GM19324 (cell line): ENCODE measurements at regions not wholly inside any gene's neighbourhood (a gene's known extent, or its start where the extent isn't known, plus 50 kb on each side); places are given as distances from the start of the nearest gene placed in this dataset.
"Not testable (repeated sequence)": the region's sequence is repeated elsewhere in the genome, so short reads cannot be mapped to it uniquely, and the experiment has no call there.

ENCODE experiments used
- ATAC-seq: cut with Tn5 transposase; IDR thresholded peaks from one replicate; pipeline ENCODE4 v1.9.1; 2021; ENCODE audit warnings: mild to moderate bottlenecking, moderate library complexity; ENCODE audit not compliant: unreplicated experiment, low FRiP score

DNA sequence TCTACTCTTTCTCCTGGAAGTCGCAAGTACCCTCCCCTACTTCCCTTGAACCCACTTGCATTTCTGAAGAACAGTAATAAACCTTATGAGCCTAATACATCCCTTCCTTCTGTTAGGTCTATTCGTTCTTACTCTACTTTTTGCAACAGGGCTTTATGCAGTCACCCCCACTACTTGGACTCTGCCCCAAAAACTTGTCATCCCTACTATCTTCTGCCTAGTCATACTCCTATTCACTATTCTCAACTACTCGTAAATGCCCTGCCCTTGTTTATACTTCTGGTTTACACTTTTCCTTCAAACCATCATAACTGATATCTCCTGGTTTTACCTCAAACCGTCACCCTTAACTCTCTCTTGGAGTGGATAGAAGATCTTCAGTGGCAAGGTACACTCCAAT lies 55.2 kb upstream of the SLIT2 start:
- ATAC-seq = no peak

DNA sequence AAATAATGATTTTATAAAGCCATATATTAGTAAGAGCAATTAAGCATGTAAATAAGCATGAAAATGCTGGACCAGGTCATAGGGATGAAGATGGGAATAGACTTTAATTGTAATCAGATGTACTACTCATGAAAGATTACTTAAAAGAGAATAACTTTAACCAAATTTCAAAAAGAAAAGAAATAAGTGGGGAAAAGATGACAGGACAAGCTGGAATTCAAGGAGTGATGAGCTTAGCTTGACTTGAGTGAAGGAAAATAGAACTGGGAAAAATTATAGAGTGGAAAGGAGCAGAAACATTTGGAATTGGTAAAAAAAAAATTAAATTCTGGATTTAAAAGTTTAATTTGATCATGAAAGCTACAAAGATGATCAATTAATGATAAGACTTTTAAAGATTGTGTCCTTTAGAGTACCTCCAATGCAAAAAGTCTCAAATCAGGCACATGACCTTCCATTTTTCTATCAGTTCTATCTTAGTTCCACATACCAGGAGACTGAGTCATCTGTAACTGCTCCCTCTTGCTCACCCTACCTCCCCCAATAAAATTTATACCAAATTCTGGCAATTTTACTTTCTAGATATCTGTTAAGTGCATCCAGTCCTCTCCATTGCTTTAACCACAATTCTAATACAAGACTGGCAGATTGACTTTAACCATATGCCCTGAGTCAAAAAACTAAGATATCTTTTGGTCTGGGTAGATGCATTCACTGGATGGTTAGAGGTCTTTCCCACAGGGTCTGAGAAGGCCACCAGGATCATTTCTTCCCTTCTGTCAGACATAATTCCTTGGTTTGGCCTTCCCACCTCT lies 56.4 kb upstream of the SLIT2 start:
- no peak for ATAC-seq

DNA sequence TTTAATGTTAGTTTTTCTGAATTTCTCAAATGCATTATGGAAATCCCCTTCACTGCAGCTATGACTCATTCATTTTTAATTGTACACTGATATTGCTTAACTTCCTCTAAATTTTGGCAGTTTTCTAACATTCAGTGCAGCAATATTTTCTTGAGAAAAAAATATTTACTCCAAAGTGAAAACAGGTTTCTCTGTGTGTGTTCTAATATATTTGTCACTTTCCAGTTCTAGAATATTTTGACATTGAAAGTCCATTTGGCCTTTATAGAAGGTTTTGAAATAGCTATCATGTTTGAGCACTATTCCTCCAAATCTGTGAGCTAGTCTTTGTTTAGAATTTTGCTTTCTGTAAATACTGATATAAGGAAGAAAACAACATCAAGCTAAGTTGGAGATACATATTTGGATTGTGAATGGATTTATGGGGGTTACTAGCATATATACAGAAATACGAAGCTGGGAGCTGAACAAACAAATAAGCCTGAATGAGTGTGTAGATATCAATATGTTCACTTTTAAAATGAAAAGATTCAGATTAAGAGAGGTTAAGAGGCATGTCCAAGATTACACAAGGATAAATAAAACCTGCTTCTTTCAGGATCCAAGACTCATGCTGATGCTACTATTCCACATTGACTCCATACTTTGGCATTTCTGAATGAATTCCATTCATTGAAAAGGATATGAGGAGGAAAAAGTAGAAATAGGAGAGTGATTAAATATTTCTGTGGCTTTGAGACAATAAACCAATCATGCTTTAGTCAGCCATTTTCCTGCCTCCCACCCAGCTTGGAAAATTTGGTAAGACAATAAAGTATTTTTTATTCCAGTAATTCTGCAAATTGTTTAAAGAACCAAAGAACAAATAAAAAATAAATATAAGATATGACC lies 57.3 kb upstream of the SLIT2 start:
- no peak for ATAC-seq

DNA sequence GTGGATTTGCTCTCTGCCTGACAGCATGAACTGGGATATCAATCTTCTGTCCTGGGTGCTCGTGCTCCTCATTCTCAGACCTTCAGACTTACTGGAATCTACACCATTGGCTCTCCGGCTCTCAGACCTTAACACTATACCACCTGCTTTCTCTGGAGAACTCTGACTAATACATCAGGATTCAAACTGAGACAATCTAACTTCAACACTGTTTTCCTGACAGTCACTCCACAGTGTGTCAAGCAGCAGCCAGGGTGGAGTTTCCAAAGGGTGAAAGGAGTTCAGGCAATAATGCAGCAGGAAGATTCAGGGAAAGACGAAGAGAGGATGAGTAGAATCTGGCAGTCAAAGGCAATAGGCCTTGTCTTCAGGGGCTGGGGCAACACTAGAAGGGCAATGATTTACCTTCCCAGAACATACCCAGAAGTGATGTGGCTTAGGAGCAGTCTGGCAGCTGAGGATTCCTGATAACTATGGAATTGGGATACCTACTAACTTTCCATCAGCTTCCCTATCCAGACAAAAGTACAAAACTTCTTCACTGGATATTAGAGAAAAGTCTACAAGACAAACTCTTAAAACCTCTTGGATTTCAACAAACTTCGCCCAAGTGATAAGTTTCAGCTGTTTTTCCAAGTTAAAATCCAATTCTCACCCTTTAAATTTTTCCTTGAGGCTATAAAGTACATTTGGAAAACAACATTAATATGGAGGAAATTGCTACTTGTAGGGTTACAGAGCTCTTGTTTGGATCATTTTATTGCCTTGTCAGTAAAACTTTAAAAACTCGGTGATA lies 58.4 kb upstream of the SLIT2 start:
- no peak for ATAC-seq

DNA sequence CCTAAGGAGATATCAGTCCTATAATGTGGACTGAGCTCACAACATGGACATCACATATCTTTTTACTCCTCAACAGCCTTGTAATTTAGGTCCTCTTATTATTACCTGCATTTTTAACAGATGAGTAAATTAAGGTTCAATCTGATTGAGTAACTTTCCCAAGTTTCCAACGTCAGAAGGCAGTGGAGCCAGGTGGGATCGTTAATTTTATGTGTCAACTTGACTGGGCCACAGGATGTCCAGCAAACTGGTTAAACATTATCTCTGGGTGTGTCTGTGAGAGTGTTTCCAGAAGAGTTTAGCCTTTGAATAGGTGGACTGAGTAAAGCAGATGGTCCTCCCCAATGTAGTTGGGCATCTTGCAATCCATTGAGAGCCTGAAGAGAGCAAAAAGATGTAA lies 59.0 kb upstream of the SLIT2 start:
- no peak for ATAC-seq

DNA sequence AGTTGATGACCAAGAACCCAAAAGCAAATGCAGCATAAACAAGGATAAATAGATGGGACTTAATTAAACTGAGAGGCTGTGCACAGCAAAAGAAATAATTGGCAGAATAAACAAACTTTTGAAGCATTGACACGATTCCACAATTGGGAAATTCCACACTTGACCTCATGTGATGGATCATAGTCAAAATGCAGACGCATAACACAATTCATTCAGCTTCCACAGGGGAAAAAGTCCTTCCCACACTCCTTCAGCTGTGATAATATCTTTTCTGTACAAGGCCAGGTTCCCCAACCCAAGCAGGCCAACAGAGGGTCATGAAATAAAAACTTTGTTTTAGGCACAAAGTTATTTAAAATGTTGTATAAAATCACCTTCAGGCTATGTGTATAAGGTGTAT lies 66.6 kb upstream of the SLIT2 start:
- no peak for ATAC-seq

DNA sequence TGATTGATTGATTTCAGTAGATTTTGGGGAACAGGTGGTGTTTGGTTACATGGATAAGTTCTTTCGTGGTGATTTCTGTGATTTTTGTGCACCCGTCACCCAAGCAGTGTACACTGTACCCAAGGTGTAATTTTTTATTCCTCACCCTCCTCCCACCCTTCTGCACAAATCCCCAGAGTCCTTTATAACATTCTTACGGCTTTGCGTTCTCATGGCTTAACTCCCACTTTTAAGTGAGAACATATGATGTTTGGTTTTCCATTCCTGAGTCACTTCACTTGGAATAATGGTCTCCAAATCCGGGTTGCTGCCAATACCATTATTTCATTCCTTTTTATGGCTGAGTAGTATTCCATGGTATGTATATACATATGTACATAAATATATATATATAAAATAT lies 68.6 kb upstream of the SLIT2 start:
- not testable (repeated sequence) for ATAC-seq

DNA sequence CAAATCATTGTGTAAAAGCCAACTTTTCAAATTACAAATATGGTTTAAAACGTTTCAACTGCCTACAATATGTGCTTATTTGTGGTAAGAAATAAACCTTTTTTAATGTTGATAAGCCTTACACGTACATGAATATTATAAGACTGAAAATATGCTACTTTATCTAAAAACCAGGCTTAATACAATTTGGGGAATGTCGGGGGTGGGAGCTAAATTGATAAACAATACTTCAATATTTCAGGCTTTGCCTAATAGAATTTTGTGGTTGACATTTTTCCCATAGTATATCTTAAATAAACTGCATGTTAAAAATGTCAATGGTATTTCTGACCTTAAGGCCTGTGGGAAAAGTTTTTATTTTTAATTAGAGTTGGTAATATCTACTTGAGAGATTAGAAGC lies 69.8 kb upstream of the SLIT2 start:
- ATAC-seq = no peak

DNA sequence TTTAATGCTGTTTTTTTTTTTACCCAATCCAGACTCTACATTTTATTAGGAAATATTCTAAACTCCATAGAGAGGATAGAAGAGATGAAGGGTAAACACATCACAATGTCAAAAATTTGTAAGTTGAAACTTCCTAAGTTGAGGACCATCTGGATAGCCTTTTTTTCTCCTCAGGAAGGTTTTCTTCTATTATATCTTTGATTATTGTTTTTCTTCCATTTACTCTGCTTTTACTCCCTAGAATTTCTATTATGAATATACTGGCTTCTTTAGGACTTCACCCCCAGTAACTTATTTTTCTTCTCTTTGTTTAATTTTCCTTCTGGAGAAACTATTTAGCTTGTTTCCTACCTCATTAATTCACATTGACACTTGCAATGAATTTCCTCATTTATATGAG lies 71.2 kb upstream of the SLIT2 start:
- ATAC-seq = no peak

DNA sequence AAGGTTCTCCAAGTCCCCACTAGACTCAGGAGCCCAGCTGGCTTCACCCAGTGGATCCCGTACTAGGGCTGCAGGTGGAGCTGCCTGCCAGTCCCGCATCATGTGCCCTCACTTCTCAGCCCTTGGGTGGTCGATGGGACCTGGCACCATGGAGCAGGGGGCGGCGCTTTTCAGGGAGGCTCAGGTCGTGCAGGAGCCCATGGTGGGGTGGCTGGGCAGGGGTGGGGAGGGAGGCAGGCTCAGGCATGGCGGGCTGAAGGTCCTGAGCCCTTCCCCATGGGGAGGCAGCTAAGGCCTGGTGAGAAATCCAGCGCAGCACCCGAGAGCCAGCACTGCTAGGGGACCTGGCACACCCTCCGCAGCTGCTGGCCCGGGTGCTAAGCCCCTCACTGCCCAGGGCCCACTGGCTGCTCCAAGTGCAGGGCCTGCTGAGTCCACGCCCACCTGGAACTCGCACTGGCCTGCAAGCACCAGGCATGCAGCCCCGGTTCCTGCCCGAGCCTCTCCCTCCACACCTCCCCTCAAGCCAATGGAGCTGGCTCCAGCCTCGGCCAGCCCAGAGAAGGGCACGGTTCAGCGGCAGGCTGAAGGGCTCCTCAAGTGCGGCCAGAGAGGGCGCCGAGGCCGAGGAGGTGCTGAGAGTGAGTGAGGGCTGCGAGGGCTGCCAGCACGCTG lies 72.7 kb upstream of the SLIT2 start:
- ATAC-seq = no peak

DNA sequence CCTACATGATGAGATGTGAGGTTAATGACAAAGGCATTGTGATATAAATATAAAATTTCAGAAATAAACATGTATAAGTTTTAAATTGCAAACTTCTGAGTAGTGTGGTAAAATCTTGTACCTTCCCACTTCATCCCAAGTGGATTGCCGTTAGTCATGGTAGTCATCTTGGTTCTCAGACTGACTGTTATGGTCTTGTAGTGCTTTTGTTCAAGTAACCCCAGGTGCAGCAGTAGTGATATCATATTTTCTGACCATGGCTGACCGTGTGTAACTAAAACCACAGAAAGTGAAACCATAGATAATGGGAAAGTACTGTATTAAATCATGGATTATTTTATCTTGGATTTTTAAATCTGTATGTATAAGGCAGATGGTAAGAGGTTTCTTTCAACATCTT lies 74.8 kb upstream of the SLIT2 start:
- ATAC-seq = no peak

DNA sequence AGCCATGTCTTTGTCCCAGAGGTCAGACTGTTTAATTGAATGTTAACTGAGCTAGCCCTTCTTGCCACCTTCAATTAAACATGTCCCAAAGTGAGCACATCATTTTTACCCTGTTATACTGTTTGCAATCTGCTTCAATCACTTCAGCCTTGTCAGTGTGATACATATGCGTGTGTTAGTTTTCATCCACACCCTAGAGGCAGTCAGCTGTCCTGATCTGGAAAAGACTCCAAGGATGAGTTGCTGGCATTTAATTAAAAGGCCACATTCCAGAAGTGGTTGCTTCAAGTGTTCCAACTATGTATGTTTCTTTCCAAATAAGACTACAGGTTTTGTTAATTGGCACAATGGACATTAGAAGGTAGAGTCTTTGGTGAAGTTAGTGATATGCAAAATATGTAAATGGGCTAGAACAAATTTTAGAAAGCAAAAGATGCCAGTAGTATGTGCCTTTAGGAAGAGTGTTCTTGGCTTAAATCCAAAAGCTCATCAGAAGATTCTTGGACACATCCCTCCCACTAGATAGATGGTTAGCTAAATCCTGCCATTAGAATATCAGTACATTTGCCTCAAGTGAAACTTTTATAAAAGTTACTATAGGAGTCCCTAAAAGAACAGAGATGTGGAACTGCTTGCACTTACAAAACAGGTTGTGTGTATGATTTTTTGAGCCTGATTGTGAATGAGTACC lies 79.5 kb upstream of the SLIT2 start:
- ATAC-seq = no peak

DNA sequence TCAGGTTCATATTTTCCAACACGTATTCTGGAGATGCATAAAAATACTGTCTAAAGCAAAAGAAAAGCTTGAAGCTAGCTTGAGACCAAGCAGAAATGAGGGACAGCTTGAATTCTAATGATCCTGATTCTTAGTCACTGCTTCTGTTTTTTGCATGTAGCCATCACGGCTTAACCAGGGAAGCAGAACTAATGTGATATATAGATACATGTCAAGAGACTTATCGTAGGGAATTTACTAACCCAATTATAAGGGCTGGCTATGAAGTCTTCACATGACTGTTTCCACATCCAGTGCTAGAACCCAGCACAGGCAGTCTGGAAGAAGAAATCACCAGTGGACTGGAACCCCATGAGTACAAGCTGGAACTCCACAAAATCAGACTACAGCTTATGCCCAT lies 85.2 kb upstream of the SLIT2 start:
- ATAC-seq = no peak

DNA sequence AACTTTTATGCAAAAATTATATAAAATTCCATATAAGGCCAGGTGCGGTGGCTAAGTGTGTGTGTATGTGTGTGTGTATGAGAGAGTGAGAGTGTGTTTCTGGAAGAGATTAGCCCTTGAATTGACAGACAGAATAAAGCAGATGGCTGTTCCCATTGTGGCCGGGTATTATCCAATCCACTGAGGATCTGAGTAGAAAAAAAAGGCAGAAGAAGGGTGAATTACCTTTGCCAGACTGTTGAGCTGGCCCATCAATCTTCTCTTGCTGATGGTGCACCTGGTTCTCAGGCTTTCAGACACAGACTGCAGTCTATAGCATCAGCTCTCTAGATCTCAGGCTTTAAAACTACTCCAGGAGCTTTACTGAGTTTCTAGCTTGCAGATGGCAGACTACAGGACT lies 92.2 kb upstream of the SLIT2 start:
- no peak for ATAC-seq

DNA sequence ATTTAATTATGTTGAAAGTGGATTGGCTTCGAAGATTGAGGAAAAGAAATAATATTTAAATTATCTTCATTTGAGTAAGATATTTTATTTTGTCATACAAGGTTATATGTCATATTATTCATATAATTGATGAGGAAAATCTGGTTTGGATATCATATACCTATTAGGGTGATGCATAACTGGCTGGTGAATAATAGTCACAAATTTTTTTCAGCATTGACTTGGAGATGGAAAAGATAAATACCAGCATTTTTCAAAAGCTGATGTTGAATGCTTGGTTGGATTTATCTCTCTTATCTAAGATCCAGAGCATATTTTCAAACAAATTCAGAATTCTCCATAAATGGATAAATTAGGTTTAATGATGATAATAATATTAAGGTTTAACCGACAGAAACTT lies 93.5 kb upstream of the SLIT2 start:
- ATAC-seq = no peak

DNA sequence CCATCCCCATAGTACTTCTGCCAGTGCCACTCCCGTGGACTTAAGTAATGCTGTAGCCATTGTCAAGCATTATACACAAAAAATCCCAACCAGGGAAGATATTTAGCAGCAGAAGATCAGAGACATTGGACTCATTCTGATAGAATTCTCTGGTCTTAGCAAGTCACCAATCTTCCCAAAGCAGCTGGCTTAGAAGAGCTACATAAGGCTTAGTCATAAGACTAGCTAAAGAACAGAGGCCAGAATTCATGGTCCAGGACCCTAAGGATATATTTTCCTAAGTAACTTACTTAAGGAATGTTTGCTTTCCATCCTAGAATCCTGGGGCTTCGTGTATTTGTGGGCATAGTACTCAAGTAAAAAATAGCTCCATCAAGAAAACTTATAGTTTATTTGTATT lies 100.3 kb upstream of the SLIT2 start:
- no peak for ATAC-seq

DNA sequence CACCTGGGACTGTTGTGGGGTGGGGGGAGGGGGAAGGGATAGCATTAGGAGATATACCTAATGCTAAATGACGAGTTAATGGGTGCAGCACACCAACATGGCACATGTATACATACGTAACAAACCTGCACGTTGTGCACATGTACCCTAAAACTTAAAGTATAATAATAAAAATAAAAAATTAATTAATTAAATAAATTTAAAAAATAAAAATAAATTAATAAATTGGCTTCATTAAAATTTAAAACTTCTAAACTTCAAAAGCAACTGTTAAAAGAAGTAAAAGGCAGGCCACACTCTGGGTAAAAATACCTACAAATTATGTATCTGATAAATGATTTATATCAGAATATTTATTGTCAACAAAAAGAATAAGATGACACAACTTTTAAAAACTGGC lies 102.6 kb upstream of the SLIT2 start:
- not testable (repeated sequence) for ATAC-seq

DNA sequence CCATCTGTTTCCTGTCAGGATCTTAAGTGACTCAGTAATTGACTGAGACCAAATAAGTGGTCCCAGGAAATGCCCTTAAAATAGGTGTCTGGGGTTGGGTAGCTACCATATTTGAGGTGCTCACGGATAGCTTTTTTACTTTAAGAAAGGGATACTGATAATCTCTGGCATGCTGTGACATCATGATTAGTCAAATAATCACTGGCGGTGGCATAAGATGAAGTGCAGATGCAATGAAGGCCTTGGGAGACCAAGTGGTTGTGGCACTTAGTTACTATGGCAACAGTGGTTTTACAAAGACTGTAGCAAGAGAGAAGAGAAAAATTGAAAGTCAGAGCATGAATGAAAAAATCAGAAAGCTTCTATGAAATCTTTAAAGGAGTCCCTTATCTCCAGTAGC lies 114.5 kb upstream of the SLIT2 start:
- ATAC-seq = no peak

DNA sequence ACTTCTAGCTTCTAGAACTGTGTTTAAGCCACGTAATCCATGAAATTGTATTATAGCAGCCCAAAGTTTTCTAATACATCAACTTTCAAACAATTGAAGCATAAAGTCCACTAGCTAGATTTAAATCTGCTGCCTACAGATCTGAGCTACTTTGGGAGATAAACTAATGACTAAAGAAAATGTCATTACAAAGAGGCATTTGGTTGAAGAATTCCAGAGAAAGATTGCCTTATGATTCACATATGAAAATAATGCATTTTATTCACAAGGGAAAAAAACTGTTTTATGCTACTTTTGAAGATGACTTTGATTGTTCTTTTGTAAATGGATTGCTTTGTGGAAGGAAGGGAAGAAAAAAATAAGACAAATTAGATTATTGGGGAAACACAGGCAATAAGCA lies 124.1 kb upstream of the SLIT2 start:
- no peak for ATAC-seq

DNA sequence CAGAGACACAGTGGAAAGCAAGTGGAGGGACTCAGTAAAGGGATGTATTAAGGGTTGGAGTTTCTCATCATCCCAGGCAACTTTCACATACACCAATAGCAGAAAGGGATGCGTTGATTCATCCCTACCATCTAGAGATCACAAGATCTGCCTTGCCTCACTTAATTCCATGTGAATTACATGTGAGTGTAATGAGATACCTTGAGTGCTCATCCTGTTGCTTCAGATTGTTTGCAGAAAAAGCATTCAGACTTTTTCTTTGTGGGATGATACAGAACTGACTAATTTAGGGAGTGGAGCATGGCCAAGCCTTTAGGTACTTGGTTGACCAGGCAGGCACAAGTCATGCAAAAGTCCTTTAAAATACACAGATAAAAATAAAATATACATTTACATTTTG lies 124.8 kb upstream of the SLIT2 start:
- no peak for ATAC-seq
